HCT116 (cell line): ENCODE measurements at regions not wholly inside any gene's neighbourhood (a gene's known extent, or its start where the extent isn't known, plus 50 kb on each side); places are given as distances from the start of the nearest gene placed in this dataset.

Experiments used
- ATAC-seq: fragments of 200-7000 bp; cut with Tn5 transposase; 2 replicates; pipeline ENCODE4 v1.9.1; 2020; ENCODE audit warnings: mild to moderate bottlenecking, moderate library complexity
- BruUV-seq: library from RNA; stranded (reverse); fragments of 400-500 nt; replicated peaks from 2 replicates; lab custom pipeline; 2021; lab: Mats Ljungman, UMichigan
- CTCF ChIA-PET: fragments of 300-600 bp; sonication (Branson Sonifier 250); formaldehyde crosslinking; loops from one replicate; lab custom pipeline; 2021; ENCODE audit warnings: antibody characterized with exemption; lab: Charles Lee
- POLR2A ChIA-PET: fragments of 300-600, 350-600 bp; sonication (Branson Sonifier 250); formaldehyde crosslinking; loops from one replicate; lab custom pipeline; 2021; ENCODE audit warnings: antibody characterized with exemption; lab: Charles Lee
- RAD21 ChIA-PET, 2 experiments: fragments of 300-600 bp; sonication (Branson Sonifier 250); formaldehyde crosslinking; loops; one replicate each; lab custom pipeline; 2023; ENCODE audit warnings: low total read pairs in 2 of 2; ENCODE audit not compliant: uncharacterized antibody in 2 of 2, unreplicated experiment in 2 of 2, low non-redundant PET in 1 of 2; lab: Charles Lee
- DNase-seq: peaks from one replicate; pipeline ENCODE4 v3.0.0-alpha.2; 2010; ENCODE audit warnings: low read depth, low spot score
- H2AFZ ChIP-seq: fragments of 200-600 bp; shearing (Covaris generic), sonication (generic); 2 replicates; pipeline ENCODE4 v1.6.1; 2017; ENCODE audit warnings: low read depth, mixed run types, mixed read lengths, antibody characterized with exemption, low read length; ENCODE audit not compliant: poor library complexity, severe bottlenecking
- H3K27ac ChIP-seq: 2 replicates; pipeline ENCODE4 v1.5.1; 2012; ENCODE audit warnings: low read depth, low read length
- H3K27me3 ChIP-seq: fragments of 200-600 bp; sonication (generic); 2 replicates; pipeline ENCODE4 v1.6.1; 2016; ENCODE audit warnings: mixed run types, low read length, mixed read lengths; ENCODE audit not compliant: insufficient read depth
- H3K36me3 ChIP-seq, 2 experiments: fragments of 200-500 bp in 1 of 2; fragments of 200-600 bp in 1 of 2; sonication (Bioruptor generic) in 1 of 2; sonication (generic) in 1 of 2; 2 replicates each; pipeline versions ENCODE4 v1.5.1 to v1.6.1; 2014 to 2016; ENCODE audit warnings: low read length in 2 of 2, inconsistent platforms in 1 of 2, mixed read lengths in 1 of 2, mixed run types in 1 of 2; ENCODE audit not compliant: insufficient read depth in 2 of 2, control insufficient read depth in 1 of 2
- H3K4me1 ChIP-seq, 2 experiments: fragments of 200-600 bp in 1 of 2; sonication (generic) in 1 of 2; 2 replicates each; pipeline versions ENCODE4 v1.5.1 to v1.6.1; 2012 to 2017; ENCODE audit warnings: low read length in 2 of 2, inconsistent platforms in 1 of 2, mild to moderate bottlenecking in 1 of 2, mixed read lengths in 1 of 2, mixed run types in 1 of 2, moderate library complexity in 1 of 2; ENCODE audit not compliant: insufficient read depth in 2 of 2, control insufficient read depth in 1 of 2
- H3K4me2 ChIP-seq: fragments of 200-600 bp; sonication (generic); 2 replicates; pipeline ENCODE4 v1.6.1; 2017; ENCODE audit warnings: mixed run types, low read length, mixed read lengths
- H3K4me3 ChIP-seq, 2 experiments: fragments of 200-600 bp in 1 of 2; sonication (generic) in 1 of 2; replicated peaks in 1 of 2; 2 replicates each; pipeline ENCODE4 v1.5.1; 2011 to 2016; ENCODE audit warnings: low read length in 2 of 2, control low read depth in 1 of 2, low read depth in 1 of 2, mild to moderate bottlenecking in 1 of 2, mixed read lengths in 1 of 2, mixed run types in 1 of 2
- H3K79me2 ChIP-seq: fragments of 200-600 bp; sonication (generic); 2 replicates; pipeline ENCODE4 v1.6.1; 2017; ENCODE audit warnings: mild to moderate bottlenecking, mixed run types, low read length, moderate library complexity, mixed read lengths; ENCODE audit not compliant: insufficient read depth
- H3K9ac ChIP-seq: fragments of 200-600 bp; sonication (generic); 2 replicates; pipeline ENCODE4 v1.6.1; 2016; ENCODE audit warnings: low read length, mixed read lengths
- H3K9me2 ChIP-seq: fragments of 200-600 bp; sonication (generic), shearing (Covaris generic); 2 replicates; pipeline ENCODE4 v1.6.1; 2017; ENCODE audit warnings: mixed run types, mild to moderate bottlenecking, moderate library complexity; ENCODE audit not compliant: insufficient read depth
- H3K9me3 ChIP-seq, 2 experiments: fragments of 200-500 bp in 1 of 2; fragments of 200-600 bp in 1 of 2; sonication (Bioruptor generic) in 1 of 2; sonication (generic) in 1 of 2; 2 replicates each; pipeline ENCODE4 v1.6.1; 2014 to 2017; ENCODE audit warnings: low read length in 2 of 2, mixed read lengths in 2 of 2, inconsistent platforms in 1 of 2, low read depth in 1 of 2, mild to moderate bottlenecking in 1 of 2, mixed run types in 1 of 2, moderate library complexity in 1 of 2; ENCODE audit not compliant: control insufficient read depth in 1 of 2, insufficient read depth in 1 of 2
- H4K20me1 ChIP-seq: fragments of 200-600 bp; sonication (generic), shearing (Covaris generic); 2 replicates; pipeline ENCODE4 v1.6.1; 2017; ENCODE audit warnings: mixed run types, mild to moderate bottlenecking, moderate library complexity; ENCODE audit not compliant: insufficient read depth
- ATF3 ChIP-seq: IDR thresholded peaks from 2 replicates; pipeline ENCODE4 v1.6.1; 2012
- CBX3 ChIP-seq: IDR thresholded peaks from 2 replicates; pipeline ENCODE4 v1.6.1; 2012; ENCODE audit warnings: low read depth
- EGR1 ChIP-seq: IDR thresholded peaks from 2 replicates; pipeline ENCODE4 v1.6.1; 2012; ENCODE audit warnings: low read depth
- ELF1 ChIP-seq: IDR thresholded peaks from 2 replicates; pipeline ENCODE4 v1.6.1; 2012; ENCODE audit warnings: low read depth, borderline replicate concordance
- EZH2 ChIP-seq: fragments of 200-600 bp; sonication (generic); IDR thresholded peaks from 2 replicates; pipeline ENCODE4 v1.6.1; 2017; ENCODE audit warnings: antibody characterized with exemption, mixed run types
- EZH2phosphoT487 ChIP-seq: fragments of 200-600 bp; IDR thresholded peaks from 2 replicates; pipeline ENCODE4 v1.6.1; 2018; ENCODE audit warnings: antibody characterized with exemption, borderline replicate concordance
- FOSL1 ChIP-seq: IDR thresholded peaks from 2 replicates; pipeline ENCODE4 v1.6.1; 2012; ENCODE audit warnings: low read depth
- JUND ChIP-seq: IDR thresholded peaks from 2 replicates; pipeline ENCODE4 v1.6.1; 2012
- MAX ChIP-seq: IDR thresholded peaks from 2 replicates; pipeline ENCODE4 v1.6.1; 2012
- POLR2A ChIP-seq: IDR thresholded peaks from 2 replicates; pipeline ENCODE4 v1.7.0; 2011; ENCODE audit warnings: borderline replicate concordance; ENCODE audit not compliant: insufficient read depth, insufficient read length; ENCODE audit errors: extremely low read depth
- REST ChIP-seq: IDR thresholded peaks from 2 replicates; pipeline ENCODE4 v1.6.1; 2012; ENCODE audit warnings: low read depth
- SIN3A ChIP-seq: IDR thresholded peaks from 2 replicates; pipeline ENCODE4 v1.6.1; 2012; ENCODE audit warnings: low read depth
- SP1 ChIP-seq: IDR thresholded peaks from 2 replicates; pipeline ENCODE4 v1.6.1; 2012; ENCODE audit warnings: low read depth
- SRF ChIP-seq: IDR thresholded peaks from 2 replicates; pipeline ENCODE4 v1.6.1; 2012; ENCODE audit warnings: low read depth
- YY1 ChIP-seq: IDR thresholded peaks from 2 replicates; pipeline ENCODE4 v1.6.1; 2011; ENCODE audit warnings: low read length, low read depth, moderate library complexity, mild to moderate bottlenecking; ENCODE audit not compliant: insufficient replicate concordance; ENCODE audit errors: extremely low read depth
- ZBTB33 ChIP-seq: IDR thresholded peaks from 2 replicates; pipeline ENCODE4 v1.6.1; 2011; ENCODE audit warnings: mild to moderate bottlenecking, low read length, moderate library complexity; ENCODE audit not compliant: insufficient replicate concordance; ENCODE audit errors: extremely low read depth
- ZFX ChIP-seq: fragments of 450-650 bp; IDR thresholded peaks from 2 replicates; pipeline ENCODE4 v1.6.1; 2017
- ZNF274 ChIP-seq: fragments of 200-500 bp; sonication (Bioruptor generic); IDR thresholded peaks from 2 replicates; pipeline ENCODE4 v1.6.1; 2014; ENCODE audit warnings: mild to moderate bottlenecking, low read depth, low read length, inconsistent platforms
- intact Hi-C: fragments of 100-400 bp; cut with micrococcal nuclease; formaldehyde crosslinking; loops from 2 replicates; pipeline ENCODE4 v1.10.0; 2022

- POLR2A ChIA-PET, result no interaction called here
- Histone ChIP-seq H3K36me3 (no peaks in the 10 kb centered on the region), H3K9me3 (no peaks in the 10 kb centered on the region), H3K9ac (no peak overlapping the region), H3K27ac (no peak overlapping the region), H3K4me3 (no peak overlapping the region), H4K20me1 (no peaks in the 10 kb centered on the region), H3K27me3 (no peaks in the 10 kb centered on the region), H3K4me2 (no peak overlapping the region), H2AFZ (no peak overlapping the region), H3K79me2 (no peaks in the 10 kb centered on the region), H3K4me1 (no peaks in the 10 kb centered on the region)
- no TSS peak for BruUV-seq
- ATAC-seq (no peak), DNase-seq (no peak)
- CTCF ChIA-PET, result no interaction called here
- intact Hi-C loops, result no loop called here
- RAD21 ChIA-PET, result no interaction called here
- no peak for TF ChIP-seq JUND
- TF ChIP-seq EZH2phosphoT487, result no peak
- TF ChIP-seq ZFX, result no peak
- no peak for TF ChIP-seq YY1
- TF ChIP-seq CBX3, result no peak
- TF ChIP-seq, all 23 proteins: peak for 0
- no peaks in the 10 kb centered on the region for H3K9me2 ChIP-seq
Measured at GRCh38 chr9:26567976-26568375, 324.6 kb downstream of the CAAP1 start.

GRCh38 chr9:26566141-26566540, 326.5 kb downstream of the CAAP1 start:
- H3K27ac ChIP-seq, result no peak overlapping the region
- no peaks in the 10 kb centered on the region for H4K20me1 ChIP-seq
- H2AFZ ChIP-seq, result no peak overlapping the region
- no peak overlapping the region for H3K4me2 ChIP-seq
- no TSS peak for BruUV-seq
- H3K4me1 ChIP-seq, result no peaks in the 10 kb centered on the region
- no peak overlapping the region for H3K9ac ChIP-seq
- no peak overlapping the region for H3K4me3 ChIP-seq
- ChIA-PET RAD21 (no interaction called here), POLR2A (no interaction called here), CTCF (no interaction called here)
- intact Hi-C loops, result no loop called here
- H3K9me2 ChIP-seq, result no peaks in the 10 kb centered on the region
- H3K79me2 ChIP-seq, result no peaks in the 10 kb centered on the region
- no peaks in the 10 kb centered on the region for H3K9me3 ChIP-seq
- TF ChIP-seq ELF1, result no peak
- no peak for TF ChIP-seq POLR2A
- TF ChIP-seq SRF, result no peak
- TF ChIP-seq SIN3A, result no peak
- TF ChIP-seq ZBTB33, result no peak
- TF ChIP-seq ATF3, result no peak
- no peak for TF ChIP-seq EGR1
- TF ChIP-seq ZNF274, result no peak
- no peak for TF ChIP-seq YY1
- TF ChIP-seq MAX, result no peak
- TF ChIP-seq REST, result no peak
- TF ChIP-seq EZH2, result no peak
- TF ChIP-seq SP1, result no peak
- TF ChIP-seq CBX3, result no peak
- no peak for TF ChIP-seq FOSL1
- no peaks in the 10 kb centered on the region for H3K27me3 ChIP-seq
- DNase-seq (no peak), ATAC-seq (no peak)
- H3K36me3 ChIP-seq, result no peaks in the 10 kb centered on the region
